ENCODE measurements at regions not wholly inside any gene's neighbourhood (a gene's known extent, or its start where the extent isn't known, plus 50 kb on each side); places are given as distances from the start of the nearest gene placed in this dataset.

- Histone ChIP-seq H3K4me3 (ENCODE audit: low read depth in 1 of 2, low read length in 1 of 2) (no peak overlapping the region), H3K27ac (no peak overlapping the region), H3K4me1 (ENCODE audit: control insufficient read depth in 1 of 2, insufficient read depth in 1 of 2, low read depth in 1 of 2, low read length in 1 of 2) (no peaks in the 10 kb centered on the region), H3K36me3 (no peaks in the 10 kb centered on the region), H3K9me3 (no peaks in the 10 kb centered on the region), H3K27me3 (no peaks in the 10 kb centered on the region)
- TF ChIP-seq, protein P1, sequence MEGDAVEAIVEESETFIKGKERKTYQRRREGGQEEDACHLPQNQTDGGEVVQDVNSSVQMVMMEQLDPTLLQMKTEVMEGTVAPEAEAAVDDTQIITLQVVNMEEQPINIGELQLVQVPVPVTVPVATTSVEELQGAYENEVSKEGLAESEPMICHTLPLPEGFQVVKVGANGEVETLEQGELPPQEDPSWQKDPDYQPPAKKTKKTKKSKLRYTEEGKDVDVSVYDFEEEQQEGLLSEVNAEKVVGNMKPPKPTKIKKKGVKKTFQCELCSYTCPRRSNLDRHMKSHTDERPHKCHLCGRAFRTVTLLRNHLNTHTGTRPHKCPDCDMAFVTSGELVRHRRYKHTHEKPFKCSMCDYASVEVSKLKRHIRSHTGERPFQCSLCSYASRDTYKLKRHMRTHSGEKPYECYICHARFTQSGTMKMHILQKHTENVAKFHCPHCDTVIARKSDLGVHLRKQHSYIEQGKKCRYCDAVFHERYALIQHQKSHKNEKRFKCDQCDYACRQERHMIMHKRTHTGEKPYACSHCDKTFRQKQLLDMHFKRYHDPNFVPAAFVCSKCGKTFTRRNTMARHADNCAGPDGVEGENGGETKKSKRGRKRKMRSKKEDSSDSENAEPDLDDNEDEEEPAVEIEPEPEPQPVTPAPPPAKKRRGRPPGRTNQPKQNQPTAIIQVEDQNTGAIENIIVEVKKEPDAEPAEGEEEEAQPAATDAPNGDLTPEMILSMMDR (IDR thresholded peaks at IDR 0.05) = no peak
Observed at GRCh38 chr22:27139935-27140511, 482.6 kb downstream of the MIAT start.

- no peak overlapping the region for H3K27ac ChIP-seq
- TF ChIP-seq, protein P1 (IDR thresholded peaks at IDR 0.05) = no peak
- peaks cover 4% of the 10 kb centered on the region for H3K27me3 ChIP-seq
- H3K9me3 ChIP-seq = no peaks in the 10 kb centered on the region
- no peaks in the 10 kb centered on the region for H3K36me3 ChIP-seq
- no peaks in the 10 kb centered on the region for H3K4me1 ChIP-seq (ENCODE audit: control insufficient read depth in 1 of 2, insufficient read depth in 1 of 2, low read depth in 1 of 2, low read length in 1 of 2)
- no peak overlapping the region for H3K4me3 ChIP-seq (ENCODE audit: low read depth in 1 of 2, low read length in 1 of 2)
Observed at GRCh38 chr22:27142286-27142685, 484.9 kb downstream of the MIAT start.

DNA sequence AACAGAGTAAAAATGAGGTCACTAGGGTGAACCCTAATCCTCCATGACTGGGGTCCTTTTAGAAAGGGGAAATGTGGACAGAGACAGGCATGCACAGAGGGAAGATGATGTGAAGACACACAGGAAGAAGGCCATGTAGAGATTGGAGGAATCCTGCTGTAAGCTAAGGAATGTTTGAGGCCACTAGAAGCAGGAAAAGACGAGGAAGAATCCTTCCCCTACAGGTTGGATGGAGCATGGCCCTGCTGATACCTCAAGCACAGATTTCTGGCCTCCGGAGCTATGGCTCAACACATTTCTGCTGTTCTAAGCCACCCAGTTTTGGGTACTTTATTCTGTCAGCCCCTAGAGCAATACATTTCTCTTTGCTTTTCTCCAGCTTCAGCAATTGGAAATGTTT is 486.9 kb downstream of the MIAT start:
- TF ChIP-seq, protein P1 (IDR thresholded peaks at IDR 0.05) = no peak

GRCh38 chr22:27146866-27147633 is 489.7 kb downstream of the MIAT start:
- H3K9me3 ChIP-seq = no peaks in the 10 kb centered on the region
- H3K27ac ChIP-seq = no peak overlapping the region
- no peaks in the 10 kb centered on the region for H3K36me3 ChIP-seq
- no peaks in the 10 kb centered on the region for H3K4me1 ChIP-seq (ENCODE audit: control insufficient read depth in 1 of 2, insufficient read depth in 1 of 2, low read depth in 1 of 2, low read length in 1 of 2)
- no peak overlapping the region for H3K4me3 ChIP-seq (ENCODE audit: low read depth in 1 of 2, low read length in 1 of 2)
- TF ChIP-seq, protein P1 (IDR thresholded peaks at IDR 0.05) = no peak
- peaks cover 34% of the 10 kb centered on the region for H3K27me3 ChIP-seq

More for the DNA sequence above, 486.9 kb downstream of the MIAT start:
- Histone ChIP-seq H3K27ac (no peak overlapping the region), H3K4me3 (ENCODE audit: low read depth in 1 of 2, low read length in 1 of 2) (no peak overlapping the region), H3K27me3 (peaks cover 8% of the 10 kb centered on the region), H3K36me3 (no peaks in the 10 kb centered on the region), H3K4me1 (ENCODE audit: control insufficient read depth in 1 of 2, insufficient read depth in 1 of 2, low read depth in 1 of 2, low read length in 1 of 2) (no peaks in the 10 kb centered on the region), H3K9me3 (no peaks in the 10 kb centered on the region)

DNA sequence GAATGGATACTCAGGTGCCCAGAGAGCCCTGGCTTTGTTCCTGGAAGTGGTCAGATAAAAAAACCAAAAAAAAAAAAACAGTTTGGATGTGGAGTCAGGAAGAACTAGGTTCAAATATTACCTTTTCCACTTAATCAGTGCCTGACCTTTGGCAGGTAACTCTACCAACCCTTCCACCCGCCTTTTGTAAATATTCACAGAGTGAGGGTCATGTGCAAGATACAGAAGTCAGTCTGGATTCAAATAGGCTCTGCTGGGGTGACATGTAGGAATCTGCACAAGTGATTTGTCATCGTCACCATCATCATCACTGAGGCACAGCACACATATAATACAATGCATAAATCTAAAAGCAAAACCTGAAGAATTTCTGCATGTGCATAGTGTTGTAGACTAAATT is 490.7 kb downstream of the MIAT start:
- no peaks in the 10 kb centered on the region for H3K9me3 ChIP-seq
- H3K4me3 ChIP-seq (ENCODE audit: low read depth in 1 of 2, low read length in 1 of 2) = no peak overlapping the region
- TF ChIP-seq, protein P1 (IDR thresholded peaks at IDR 0.05) = no peak
- H3K36me3 ChIP-seq = no peaks in the 10 kb centered on the region
- H3K4me1 ChIP-seq (ENCODE audit: control insufficient read depth in 1 of 2, insufficient read depth in 1 of 2, low read depth in 1 of 2, low read length in 1 of 2) = no peaks in the 10 kb centered on the region
- no peak overlapping the region for H3K27ac ChIP-seq
- peaks cover 36% of the 10 kb centered on the region for H3K27me3 ChIP-seq
